DMS 273 treated with DMSO at 0.1 percent for 48 hours (cell line): ENCODE measurements at regions not wholly inside any gene's neighbourhood (a gene's known extent, or its start where the extent isn't known, plus 50 kb on each side); places are given as distances from the start of the nearest gene placed in this dataset.

Experiments used
- DNase-seq: peaks from one replicate; lab custom pipeline; 2025; lab: John Stamatoyannopoulos, UW

DNA sequence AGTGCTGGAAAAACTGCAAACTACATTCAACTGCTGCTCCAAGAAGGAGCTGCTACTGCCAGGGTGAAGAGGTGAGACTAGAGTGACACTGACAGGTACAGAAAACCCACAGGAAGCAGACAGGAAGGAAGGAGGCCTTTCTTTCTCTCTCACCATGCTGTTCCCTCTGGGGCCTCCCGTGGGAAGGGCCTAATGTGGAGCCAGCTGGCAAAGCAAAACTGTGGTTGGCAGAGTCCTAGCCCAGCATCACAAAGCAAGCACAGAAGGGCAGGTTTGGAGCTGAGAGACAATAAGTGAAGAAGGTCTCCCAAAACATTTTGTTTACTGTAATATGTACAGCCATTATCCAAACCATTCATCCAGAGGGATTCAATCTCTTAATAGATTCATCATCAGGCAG lies 122.5 kb upstream of the MAX start:
- DNase-seq = no peak

DNA sequence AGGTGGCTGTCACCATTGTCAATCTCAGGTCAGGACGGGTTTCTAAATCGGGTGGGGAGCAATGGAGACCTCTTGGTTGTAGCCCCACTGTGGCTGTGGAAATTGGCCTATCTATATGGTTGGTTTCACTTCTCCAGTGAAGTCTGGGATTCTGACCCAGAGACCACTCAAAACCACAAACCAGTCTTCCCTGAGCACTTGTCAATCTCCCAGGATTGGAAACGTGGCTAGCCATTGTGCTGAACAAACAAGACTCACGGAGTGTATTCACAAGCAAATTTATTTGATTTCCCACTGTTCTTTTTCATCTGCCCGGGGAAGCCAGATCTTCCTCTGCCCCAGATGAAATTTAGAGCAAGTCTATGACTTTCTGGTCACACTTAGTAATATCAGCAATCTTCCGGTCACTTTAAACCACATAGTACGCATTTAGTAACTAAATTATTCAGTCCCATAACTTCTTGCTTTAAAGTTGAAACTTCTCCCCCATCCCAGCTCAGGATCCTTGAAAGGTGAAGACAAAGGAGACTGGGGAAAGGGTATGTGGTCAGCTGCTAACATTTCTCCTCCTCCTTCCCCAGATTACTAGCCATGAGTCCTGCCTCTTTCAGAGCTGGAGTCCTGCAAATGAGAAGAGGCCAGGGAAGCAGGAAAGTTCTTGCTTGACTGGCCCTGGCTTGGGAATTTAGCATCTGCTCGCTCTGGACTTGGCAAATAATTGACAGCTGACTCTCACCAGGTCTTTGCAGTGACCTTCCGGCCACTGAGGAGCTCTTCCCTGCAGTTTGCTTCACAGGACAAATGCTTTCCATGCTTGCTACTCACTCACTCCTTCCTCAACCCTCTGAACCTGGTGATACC lies 123.2 kb upstream of the MAX start:
- no peak for DNase-seq

DNA sequence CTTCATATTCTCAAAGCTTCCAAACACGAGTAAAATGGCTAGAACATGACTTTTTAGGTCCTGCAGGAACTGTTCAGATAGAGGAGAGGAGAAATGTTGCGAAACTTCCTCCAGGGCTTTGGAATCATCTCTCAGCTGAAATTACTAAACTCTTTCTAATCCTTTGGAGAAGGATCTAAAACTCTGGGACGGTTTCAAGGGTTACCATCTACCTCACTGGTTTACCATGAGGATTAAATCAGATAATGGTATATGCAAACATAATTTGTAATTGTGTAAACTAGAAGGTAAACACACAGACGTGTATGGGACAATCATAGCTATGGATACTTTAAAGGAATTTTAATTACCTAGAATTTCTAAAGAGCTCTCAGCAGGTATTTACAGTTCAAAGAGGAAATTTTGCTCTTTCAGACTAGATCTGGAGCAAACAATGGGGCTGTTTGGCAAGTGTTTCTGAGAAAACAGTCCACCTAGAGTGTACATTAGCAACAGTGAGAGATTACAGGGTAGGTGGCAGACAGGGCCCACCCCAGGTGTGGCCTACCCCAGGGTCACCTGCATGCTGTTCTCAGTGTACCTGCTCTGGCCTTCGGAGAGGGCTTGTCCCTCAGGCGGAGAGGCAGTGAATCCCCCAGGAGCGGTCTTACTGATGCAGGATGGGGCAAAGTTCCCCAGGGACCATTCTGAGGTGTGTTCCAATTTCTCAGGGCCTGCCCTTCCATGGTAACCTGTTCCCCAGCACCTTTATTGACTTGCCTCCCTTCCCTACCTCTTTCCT lies 124.7 kb upstream of the MAX start:
- DNase-seq = no peak

DNA sequence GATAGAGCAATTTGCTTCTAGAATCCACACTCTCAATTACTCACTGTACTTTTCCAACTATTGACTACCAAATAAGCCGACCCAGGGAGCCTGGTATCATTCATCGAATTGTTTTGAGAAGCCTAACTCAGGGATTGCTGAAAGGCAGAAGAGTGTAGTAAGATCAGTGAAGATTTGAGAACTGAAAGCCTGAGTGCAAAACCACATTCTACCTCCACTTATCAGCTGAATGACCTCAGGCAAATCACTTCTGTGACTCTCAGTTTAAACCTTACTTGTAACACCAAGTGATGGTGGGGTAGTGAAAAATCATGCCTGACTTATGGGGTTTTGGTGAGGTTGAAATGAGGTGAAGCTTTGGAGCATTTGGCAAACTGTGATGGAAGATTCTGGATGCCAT lies 126.1 kb upstream of the MAX start:
- no peak for DNase-seq

DNA sequence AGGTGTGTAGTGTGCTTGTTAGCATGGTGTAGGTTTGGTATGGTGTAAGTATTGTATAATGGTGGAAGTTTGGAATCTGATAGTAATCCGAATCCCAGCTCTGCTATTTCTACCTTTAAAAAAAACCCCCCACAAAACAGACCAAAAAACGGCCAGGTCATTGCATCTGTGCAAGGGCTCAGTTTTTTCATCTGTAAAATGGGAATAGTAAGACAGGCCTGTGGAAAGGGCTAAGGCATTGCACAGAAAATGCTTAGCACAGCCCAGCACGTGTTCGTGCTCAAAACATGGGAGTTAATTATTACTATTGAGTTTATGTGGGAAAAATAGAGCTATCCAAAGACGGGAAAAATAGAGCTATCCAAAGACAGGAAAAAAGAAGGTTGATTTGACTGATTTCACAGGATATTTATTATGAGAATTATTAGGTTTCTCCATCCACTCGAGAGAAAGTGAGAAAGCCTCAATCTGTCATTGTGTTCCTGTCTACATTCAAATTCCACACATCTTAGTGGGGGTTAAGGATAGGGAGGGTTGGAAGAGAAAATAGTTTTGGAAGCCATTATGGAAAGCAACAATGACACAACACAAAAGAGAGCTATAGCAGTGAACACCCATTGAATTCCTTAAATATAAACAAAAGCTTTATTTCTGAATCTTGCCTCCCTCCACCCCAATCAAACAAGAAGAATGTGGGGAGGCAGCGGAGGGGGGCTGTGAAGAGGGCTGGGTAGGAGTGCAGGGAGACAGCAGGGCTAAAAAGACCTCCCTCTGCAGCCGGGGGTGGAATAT lies 126.8 kb upstream of the MAX start:
- DNase-seq = no peak

DNA sequence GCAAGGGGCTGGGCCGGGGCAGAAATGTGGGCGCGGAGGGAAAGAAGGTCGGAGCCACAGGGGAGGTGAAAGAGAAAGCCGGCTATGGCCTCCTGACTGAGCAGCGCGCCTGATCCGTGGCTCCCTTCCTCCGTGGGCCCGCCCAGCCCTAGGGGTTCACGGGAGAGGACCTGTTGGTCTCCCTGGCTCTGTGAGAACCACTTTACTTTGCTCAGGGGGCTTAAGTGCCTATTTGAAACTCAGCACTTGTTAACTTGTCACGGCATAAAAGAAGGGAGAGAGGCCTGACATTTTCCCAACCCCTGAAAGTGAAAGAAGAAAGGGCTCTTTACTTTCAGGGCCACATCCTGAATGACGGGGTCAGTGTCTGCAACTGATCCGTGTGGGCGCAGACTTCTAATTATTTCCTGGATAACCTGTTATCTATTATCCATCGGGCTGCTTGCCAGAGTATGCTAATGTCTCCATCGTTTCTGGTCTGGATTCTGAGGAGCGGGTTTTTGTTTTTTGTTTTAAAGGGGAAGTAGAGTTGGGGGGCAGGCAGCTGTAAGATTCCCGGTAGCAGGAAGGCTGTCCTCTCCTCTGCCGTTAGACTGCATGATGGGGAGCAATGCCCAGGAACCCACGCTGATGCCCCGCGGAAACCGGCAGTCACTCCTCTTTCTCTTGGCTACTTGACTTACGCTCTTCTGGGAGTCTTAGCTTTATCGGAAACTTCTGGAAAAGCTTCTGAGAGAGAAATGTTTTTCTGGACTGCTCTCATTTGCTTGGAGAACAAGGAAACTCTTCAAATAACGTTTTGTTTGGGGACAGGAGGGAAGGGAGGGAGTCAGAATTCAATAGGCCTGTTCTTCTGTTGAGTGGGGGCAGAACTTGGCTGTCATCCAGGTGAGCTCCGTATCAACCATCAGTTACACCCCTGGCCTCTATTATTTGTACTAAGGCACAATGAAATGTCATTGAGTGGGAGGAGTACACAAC lies 127.7 kb upstream of the MAX start:
- DNase-seq = no peak

DNA sequence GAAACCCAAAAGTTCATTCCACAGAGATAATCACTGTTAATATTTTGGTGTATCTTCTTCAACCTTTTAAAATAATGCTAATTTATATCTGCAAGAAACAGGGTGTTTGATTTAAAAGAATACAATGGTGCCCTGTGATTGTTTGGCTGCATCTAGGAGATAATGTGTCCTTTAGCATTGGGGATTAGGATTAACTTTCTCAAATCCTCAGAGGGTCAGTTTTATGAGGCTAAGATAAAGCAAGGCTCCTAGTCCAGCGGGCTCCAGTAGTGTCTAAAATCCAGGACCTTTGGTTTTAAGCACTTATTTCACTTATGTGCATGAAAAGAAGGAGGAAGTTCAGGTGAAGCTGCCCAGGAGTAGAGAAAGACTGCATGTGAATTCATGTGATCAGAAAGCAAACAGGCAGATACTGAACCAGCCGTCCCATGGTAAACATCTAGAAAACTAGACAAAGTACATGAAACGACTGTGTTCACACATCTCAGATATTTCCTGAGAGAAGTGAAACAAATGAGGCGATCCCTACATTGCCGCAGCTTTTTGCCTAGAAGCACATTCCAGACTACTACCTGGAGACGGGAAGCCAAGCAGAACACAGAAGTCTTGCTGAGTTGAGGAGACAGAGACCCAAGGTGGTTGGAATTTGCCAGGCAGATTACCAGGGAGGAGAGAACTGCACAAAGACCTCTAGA lies 129.1 kb upstream of the MAX start:
- DNase-seq = no peak

DNA sequence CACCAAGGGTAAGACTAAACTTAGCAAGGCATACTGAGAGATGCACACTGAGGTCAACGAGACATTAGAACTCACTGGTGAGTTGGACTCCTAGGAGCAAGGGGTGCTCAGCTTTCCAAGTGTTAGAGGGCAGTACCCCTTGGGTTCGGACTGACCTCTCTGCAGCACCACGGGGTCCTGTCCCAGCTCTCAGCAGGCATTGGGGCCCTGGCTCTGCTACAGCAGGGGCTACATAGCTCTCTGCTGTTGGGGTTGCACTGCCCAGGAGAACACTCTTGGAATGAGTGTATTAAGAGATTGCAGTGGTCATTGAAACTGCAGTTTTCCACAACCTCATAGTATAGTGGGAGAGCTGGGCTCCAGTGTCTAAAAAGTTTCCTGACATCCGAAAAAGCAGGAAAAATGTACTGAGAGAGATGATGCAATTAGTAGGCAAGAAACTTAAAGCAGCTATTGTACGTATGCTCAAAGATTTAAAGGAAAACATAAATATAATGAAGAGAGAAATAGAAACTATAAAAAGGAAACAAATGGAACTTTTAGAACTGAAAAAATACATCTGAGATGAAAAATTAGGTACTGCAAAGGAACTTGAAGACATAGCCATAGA lies 132.5 kb upstream of the MAX start:
- no peak for DNase-seq

DNA sequence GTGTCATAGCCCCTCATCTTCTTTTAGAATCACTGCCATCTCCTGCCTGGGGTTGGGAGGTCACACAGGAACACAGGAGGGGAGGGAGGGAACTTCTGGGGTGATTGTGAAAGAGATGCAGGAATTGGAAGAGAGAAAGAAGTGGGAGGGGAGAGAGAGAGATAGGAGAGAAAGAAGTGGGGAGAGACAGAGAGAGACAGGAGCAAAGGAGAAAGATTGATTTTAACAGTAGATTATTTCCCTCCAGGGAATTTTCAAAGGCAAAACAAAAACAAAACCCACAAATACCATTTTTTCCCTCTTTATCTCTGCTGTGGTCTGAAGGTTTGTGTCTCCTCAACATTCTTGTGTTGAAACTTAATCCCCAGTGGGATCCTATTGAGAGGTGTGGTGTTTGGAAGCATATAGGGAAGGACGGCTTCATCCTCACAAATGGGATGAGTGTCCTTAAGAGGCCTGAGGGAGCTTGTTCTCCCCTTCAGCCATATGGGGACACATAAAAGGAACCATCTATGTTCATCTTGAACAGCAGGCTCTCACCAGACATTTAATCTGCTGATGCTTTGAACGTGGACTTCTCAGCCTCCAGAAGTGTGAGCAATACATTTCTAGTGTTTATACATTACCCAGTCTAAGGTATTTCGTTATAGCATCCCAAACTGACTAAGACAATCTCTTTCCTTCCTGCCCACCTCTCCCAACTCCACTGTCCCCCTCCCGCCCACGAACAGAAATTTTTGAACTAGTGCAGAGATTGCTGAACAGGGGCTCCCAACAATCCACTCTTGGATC lies 134.9 kb upstream of the MAX start:
- no peak for DNase-seq

DNA sequence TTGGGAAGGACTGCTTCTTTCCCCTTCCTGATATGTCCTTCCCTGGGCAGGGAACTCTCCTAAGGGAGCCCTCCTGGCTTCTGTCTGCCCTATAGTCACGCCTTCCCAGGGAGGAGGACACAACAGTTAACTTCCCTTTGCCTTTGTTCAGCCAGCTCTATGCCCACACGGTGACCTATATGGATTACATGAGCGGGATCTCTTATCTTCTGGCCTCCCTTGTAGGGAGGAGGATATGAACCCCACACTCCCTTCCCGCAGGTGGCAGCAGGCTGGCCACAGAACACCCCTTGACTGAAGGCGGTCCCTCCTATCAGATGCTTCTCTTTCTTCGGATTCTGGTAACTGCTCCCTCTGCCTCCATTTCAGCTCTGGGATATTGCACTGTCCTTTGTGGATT lies 135.6 kb upstream of the MAX start:
- no peak for DNase-seq

DNA sequence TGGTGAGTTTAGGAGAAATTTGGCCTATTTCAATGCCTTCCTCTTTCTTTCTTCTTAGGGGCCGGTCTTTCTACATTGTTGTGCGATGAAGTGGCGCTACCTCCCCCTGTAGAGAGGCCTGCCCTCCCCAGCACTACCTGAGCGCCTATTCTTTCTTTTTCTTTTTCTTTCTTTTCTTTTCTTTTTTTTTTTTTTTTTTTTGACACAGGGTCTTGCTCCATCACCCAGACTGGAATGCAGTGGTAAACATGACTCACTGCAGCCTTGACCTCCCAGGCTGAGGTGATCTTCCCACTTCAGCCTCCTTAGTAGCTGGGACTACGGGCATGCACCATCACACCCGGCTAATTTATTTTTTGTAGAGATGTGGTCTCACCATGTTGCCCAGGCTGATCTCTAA lies 136.1 kb upstream of the MAX start:
- no peak for DNase-seq

DNA sequence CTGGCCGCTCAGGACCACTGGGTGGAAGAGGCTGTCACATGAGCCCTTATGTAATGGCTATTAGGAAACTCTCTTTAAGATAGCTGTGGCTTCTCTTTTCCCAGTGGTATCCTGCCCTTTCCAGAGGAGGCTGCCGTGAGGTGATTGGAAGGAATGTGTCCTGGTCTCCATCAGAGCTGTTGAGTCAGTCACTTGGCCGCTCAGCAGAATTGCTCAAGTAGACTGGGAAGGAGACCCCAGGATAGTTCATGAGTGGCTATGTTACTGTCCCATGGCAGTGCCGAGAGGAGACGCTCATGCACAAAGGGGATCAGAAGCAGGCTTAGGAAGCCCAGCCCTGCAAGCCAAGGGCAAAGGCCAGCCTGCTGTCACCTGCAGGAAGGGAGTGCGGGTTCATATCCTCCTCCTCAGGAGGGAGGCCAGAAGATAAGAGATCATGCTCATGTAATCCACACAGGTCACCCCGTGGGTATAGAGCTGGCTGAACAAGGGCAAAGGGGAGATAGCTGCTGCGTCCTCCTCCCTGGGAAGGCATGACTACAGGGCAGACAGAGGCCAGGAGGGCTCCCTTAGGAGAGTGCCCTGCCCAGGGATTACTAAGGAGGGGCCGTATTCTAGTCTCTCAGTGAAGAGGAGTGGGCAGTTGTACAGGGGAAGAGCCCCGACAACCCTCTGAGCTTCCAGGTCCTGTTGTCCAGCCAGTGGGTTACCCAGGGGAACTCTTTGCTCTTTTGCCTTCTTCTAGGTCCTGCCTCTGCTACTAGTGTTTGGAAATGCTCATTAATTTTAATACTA lies 137.0 kb upstream of the MAX start:
- DNase-seq = no peak

DNA sequence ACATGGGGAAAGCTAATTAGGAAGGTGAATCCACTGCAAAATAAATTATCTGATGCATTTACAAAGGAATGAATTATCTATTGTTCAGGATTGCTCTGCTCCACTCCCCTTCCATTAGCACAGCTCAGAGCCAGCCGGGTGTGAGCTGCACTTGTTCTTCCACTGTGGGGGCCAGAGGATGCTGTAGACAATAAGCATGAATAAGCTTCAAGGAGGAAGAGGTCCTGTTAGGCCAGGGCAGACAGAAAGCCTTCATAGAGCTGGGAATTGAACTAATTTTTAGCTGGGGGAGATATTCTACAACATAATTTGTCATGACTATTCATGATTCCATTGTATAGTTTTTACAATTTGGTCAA lies 137.6 kb upstream of the MAX start:
- DNase-seq = no peak

DNA sequence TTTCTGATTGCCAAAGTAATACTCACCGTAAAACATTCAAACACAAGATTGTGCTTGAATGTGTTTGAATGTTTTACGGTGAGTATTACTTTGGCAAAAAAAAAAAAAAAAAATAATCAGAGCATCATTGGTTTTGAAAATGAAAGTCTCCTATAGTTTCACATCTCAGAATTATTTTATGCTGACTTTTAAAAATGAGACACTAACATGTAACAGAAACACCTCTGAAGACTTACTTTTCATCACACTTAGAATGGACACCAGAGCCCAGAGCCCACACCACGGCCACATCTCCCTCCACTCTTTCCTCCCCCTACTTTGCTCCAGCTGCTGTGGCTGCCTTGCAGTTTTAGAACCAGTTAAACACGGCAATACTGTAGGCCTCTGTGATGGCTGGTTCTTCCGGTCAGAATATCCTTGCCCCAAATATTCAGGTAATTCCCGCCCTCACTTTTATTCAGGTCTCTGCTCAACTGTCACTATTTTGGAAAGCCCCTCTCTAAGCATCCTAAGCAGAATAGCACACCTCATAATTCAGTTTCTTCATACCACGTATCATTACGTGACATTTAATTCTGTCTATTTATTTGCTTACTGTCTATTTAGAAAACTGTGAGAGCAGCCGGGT lies 138.9 kb upstream of the MAX start:
- no peak for DNase-seq

DNA sequence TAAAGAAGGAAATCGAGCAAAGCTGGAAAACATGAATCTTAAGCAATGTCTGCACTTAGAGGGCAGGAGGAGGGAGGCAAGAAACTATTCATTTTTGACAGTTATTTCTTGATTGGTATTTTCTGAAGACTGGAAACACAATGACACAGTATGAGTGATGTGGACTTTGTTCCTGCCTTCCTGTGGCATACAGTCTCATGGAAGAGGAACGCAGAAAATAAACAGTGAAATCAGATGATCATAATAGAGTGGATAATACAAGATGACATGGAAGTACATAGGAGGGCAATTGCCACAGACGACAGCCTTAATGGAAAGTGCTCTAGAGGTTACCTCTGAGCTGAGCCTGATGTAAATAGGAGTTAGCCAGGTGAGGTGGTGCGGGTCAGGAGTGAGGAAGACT lies 140.4 kb upstream of the MAX start:
- no peak for DNase-seq

DNA sequence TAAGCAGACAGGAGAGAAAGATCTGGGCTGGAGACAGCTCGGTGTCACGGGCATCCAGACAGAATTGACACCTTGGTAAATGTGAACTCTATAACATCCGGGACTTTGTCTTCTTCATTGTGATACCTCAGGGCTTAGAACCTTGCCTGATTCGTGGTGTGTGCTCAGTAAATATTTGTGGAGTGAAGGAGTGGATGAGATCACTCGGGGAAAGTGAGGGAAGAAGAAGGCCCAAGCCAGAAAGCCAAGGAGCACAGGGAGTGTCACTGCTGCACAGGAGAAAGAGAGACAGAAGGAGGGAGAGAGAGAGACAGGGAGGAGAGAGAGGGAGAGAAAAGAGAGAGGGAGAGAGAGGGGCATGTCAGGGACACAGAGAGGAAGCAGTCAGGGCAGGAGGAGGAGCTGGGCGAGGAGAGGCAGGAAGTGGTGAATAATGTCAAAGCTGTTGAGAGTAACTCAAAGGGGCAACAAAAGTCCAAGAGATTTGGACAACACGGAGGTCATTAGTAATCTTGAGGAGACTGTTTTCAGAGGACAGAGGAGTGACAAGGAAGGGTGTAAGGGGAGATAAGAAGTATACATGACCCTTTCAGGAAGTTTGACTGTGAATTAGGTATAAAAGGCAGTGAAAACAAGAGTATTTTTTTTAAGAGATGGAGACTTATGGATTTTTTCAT lies 141.6 kb upstream of the MAX start:
- no peak for DNase-seq

DNA sequence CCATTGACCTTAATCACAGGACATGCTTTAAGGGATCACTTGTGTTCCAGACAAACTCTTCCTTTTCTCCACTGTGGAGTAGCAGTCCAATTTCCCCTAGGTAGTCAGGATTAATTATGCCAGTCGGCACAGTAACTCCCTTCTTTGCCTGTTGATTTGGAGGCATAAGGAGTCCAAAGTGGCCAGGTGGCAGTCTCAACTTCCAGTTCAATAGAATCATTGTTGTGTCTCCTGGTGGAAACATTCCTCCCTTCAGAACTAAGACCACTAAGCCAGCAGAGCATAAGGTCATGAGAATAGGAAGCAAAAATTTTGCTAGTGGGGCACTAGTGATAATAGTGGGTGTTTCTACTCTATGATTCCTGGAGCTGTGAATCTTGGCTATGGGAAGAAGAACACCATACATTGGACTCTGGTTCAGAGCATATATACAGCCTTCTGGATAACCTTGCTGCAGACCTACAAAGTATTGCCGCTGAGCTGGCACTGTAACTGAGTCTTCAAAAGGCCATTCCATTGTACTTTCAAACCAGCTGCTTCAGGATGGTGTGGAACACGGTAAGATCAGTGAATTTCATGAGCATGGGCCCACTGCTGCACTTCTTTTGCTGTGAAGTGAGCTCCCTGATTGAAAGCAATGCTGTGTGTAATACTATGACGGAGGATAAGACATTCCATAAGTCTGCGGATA lies 147.3 kb upstream of the MAX start:
- DNase-seq = no peak
